ENCODE measurements at regions not wholly inside any gene's neighbourhood (a gene's known extent, or its start where the extent isn't known, plus 50 kb on each side); places are given as distances from the start of the nearest gene placed in this dataset.

GRCh38 chr14:65940056-65940735, 527.7 kb downstream of the FUT8 start:
- H3K36me3 ChIP-seq (ENCODE audit: insufficient read depth), result no peaks in the 10 kb centered on the region
- no peak overlapping the region for H3K27ac ChIP-seq (ENCODE audit: low read depth)
- H3K4me3 ChIP-seq, result no peak overlapping the region
- DNase-seq (ENCODE audit: low spot score), result peak; percentile 26
- H3K27me3 Mint-ChIP-seq (ENCODE audit: insufficient read depth, low read depth, poor library complexity), result peaks cover 3% of the 10 kb centered on the region
- H3K4me1 Mint-ChIP-seq, result peaks cover 37% of the 10 kb centered on the region
- peaks cover 18% of the 10 kb centered on the region for H3K4me1 ChIP-seq (ENCODE audit: insufficient read depth)
- H3K9me3 Mint-ChIP-seq, result no peaks in the 10 kb centered on the region
- no peak for ATAC-seq
- H3K79me2 ChIP-seq (replicated peaks; ENCODE audit: insufficient read depth), result no peaks in the 10 kb centered on the region
- H3F3A ChIP-seq (replicated peaks; ENCODE audit: low read depth), result no peaks in the 10 kb centered on the region
- no peak overlapping the region for H3K4me3 Mint-ChIP-seq
- H3K27me3 ChIP-seq (ENCODE audit: insufficient read depth), result no peaks in the 10 kb centered on the region
- H3K27ac Mint-ChIP-seq, result no peak overlapping the region
- no peaks in the 10 kb centered on the region; the same call in 2 of the 3 replicates for H3K36me3 Mint-ChIP-seq (ENCODE audit: low read depth)
- H3K9me2 ChIP-seq (ENCODE audit: insufficient read depth), result peaks cover 9% of the 10 kb centered on the region; the same call in 1 of the 2 replicates
- H3K4me2 ChIP-seq, result no peak overlapping the region
- no peak for TF ChIP-seq ETS1 (IDR thresholded peaks at IDR 0.05)
- 0 out of 2 replicates have a peak, but pooled peaks have one; percentile 32 for TF ChIP-seq CREB1 (CRISPR knock-in tag; IDR thresholded peaks at IDR 0.05; ENCODE audit: low read depth)
- TF ChIP-seq ZNF331 (CRISPR knock-in tag; IDR thresholded peaks at IDR 0.05; ENCODE audit: low read depth), result no peak
- TF ChIP-seq, protein P1, sequence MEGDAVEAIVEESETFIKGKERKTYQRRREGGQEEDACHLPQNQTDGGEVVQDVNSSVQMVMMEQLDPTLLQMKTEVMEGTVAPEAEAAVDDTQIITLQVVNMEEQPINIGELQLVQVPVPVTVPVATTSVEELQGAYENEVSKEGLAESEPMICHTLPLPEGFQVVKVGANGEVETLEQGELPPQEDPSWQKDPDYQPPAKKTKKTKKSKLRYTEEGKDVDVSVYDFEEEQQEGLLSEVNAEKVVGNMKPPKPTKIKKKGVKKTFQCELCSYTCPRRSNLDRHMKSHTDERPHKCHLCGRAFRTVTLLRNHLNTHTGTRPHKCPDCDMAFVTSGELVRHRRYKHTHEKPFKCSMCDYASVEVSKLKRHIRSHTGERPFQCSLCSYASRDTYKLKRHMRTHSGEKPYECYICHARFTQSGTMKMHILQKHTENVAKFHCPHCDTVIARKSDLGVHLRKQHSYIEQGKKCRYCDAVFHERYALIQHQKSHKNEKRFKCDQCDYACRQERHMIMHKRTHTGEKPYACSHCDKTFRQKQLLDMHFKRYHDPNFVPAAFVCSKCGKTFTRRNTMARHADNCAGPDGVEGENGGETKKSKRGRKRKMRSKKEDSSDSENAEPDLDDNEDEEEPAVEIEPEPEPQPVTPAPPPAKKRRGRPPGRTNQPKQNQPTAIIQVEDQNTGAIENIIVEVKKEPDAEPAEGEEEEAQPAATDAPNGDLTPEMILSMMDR (conservative IDR thresholded peaks at IDR 0.05; ENCODE audit: low read depth in 2 of 2), result 0 out of 4 replicates have a peak, but pooled peaks have one; percentile 14 to 27
- TF ChIP-seq EZH2 (IDR thresholded peaks at IDR 0.05; ENCODE audit: low read depth, unreplicated experiment), result no peak
- no peak overlapping the region for H2AFZ ChIP-seq
- no peaks in the 10 kb centered on the region for H4K20me1 ChIP-seq (replicated peaks; ENCODE audit: insufficient read depth)

DNA sequence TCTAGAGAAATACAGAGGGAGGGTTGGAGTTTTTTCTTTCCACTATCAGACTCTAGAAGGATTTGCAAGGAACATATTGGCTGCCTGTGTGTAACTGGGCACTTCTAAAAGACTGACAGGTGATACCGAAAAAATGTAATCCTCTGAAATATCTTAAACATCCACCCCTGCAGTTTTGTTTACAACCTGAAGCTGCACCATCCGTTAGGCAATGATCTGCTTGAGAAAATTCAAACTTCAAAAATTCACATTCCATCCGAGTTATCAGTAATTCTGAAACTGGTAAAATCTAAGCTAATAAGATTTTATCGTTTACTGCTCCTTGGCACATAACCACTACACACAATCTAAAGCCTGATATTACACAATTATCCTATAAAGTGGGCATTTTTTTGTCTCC, 528.6 kb downstream of the FUT8 start:
- H3K27ac ChIP-seq (ENCODE audit: low read depth), result no peak overlapping the region
- H2AFZ ChIP-seq, result 0 out of 2 replicates have a peak overlapping the region, but pooled peaks have one; percentile 40
- H3K4me1 Mint-ChIP-seq, result peaks cover 37% of the 10 kb centered on the region
- no peaks in the 10 kb centered on the region; the same call in 2 of the 3 replicates for H3K36me3 Mint-ChIP-seq (ENCODE audit: low read depth)
- H4K20me1 ChIP-seq (replicated peaks; ENCODE audit: insufficient read depth), result no peaks in the 10 kb centered on the region
- no peaks in the 10 kb centered on the region for H3K27me3 ChIP-seq (ENCODE audit: insufficient read depth)
- peaks cover 18% of the 10 kb centered on the region for H3K4me1 ChIP-seq (ENCODE audit: insufficient read depth)
- H3K4me2 ChIP-seq, result no peak overlapping the region
- peaks cover 9% of the 10 kb centered on the region; the same call in 1 of the 2 replicates for H3K9me2 ChIP-seq (ENCODE audit: insufficient read depth)
- ATAC-seq (no peak), DNase-seq (ENCODE audit: low spot score) (no peak)
- H3K4me3 Mint-ChIP-seq, result no peak overlapping the region
- TF ChIP-seq ZNF331 (CRISPR knock-in tag; IDR thresholded peaks at IDR 0.05; ENCODE audit: low read depth) (no peak), ZNF114 (CRISPR knock-in tag; IDR thresholded peaks at IDR 0.05) (no peak), ETS1 (IDR thresholded peaks at IDR 0.05) (no peak), JUNB (IDR thresholded peaks at IDR 0.05; ENCODE audit: unreplicated experiment) (no peak), EZH2 (IDR thresholded peaks at IDR 0.05; ENCODE audit: low read depth, unreplicated experiment) (no peak), CREB1 (CRISPR knock-in tag; IDR thresholded peaks at IDR 0.05; ENCODE audit: low read depth) (no peak), STAT1 (IDR thresholded peaks at IDR 0.05; ENCODE audit: unreplicated experiment) (no peak), POLR2AphosphoS5 (IDR thresholded peaks at IDR 0.05; ENCODE audit: low read depth) (no peak), EZH2phosphoT487 (IDR thresholded peaks at IDR 0.05; ENCODE audit: unreplicated experiment) (no peak)
- TF ChIP-seq, protein P2, sequence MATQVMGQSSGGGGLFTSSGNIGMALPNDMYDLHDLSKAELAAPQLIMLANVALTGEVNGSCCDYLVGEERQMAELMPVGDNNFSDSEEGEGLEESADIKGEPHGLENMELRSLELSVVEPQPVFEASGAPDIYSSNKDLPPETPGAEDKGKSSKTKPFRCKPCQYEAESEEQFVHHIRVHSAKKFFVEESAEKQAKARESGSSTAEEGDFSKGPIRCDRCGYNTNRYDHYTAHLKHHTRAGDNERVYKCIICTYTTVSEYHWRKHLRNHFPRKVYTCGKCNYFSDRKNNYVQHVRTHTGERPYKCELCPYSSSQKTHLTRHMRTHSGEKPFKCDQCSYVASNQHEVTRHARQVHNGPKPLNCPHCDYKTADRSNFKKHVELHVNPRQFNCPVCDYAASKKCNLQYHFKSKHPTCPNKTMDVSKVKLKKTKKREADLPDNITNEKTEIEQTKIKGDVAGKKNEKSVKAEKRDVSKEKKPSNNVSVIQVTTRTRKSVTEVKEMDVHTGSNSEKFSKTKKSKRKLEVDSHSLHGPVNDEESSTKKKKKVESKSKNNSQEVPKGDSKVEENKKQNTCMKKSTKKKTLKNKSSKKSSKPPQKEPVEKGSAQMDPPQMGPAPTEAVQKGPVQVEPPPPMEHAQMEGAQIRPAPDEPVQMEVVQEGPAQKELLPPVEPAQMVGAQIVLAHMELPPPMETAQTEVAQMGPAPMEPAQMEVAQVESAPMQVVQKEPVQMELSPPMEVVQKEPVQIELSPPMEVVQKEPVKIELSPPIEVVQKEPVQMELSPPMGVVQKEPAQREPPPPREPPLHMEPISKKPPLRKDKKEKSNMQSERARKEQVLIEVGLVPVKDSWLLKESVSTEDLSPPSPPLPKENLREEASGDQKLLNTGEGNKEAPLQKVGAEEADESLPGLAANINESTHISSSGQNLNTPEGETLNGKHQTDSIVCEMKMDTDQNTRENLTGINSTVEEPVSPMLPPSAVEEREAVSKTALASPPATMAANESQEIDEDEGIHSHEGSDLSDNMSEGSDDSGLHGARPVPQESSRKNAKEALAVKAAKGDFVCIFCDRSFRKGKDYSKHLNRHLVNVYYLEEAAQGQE (IDR thresholded peaks at IDR 0.05; ENCODE audit: unreplicated experiment), result no peak
- no peak overlapping the region for H3K4me3 ChIP-seq
- H3K36me3 ChIP-seq (ENCODE audit: insufficient read depth), result no peaks in the 10 kb centered on the region
- no peak overlapping the region for H3K27ac Mint-ChIP-seq
- H3K79me2 ChIP-seq (replicated peaks; ENCODE audit: insufficient read depth), result no peaks in the 10 kb centered on the region
- H3K9me3 Mint-ChIP-seq, result no peaks in the 10 kb centered on the region
- peaks cover 6% of the 10 kb centered on the region for H3K27me3 Mint-ChIP-seq (ENCODE audit: insufficient read depth, low read depth, poor library complexity)
- H3F3A ChIP-seq (replicated peaks; ENCODE audit: low read depth), result no peaks in the 10 kb centered on the region
